AG10803 (cell line): ENCODE measurements at regions not wholly inside any gene's neighbourhood (a gene's known extent, or its start where the extent isn't known, plus 50 kb on each side); places are given as distances from the start of the nearest gene placed in this dataset.

Experiments
- DNase-seq: peaks from one replicate; pipeline ENCODE4 v3.0.0; 2010; ENCODE audit warnings: low read depth
- H3K4me3 ChIP-seq: 2 replicates; pipeline ENCODE4 v1.5.1; 2011; ENCODE audit warnings: mild to moderate bottlenecking, low read length, control low read depth
- TF ChIP-seq, protein P1 (sequence below): conservative IDR thresholded peaks from 2 replicates; pipeline ENCODE4 v1.5.1; 2011; ENCODE audit warnings: mild to moderate bottlenecking, low read length, control low read depth, inconsistent platforms

DNA sequence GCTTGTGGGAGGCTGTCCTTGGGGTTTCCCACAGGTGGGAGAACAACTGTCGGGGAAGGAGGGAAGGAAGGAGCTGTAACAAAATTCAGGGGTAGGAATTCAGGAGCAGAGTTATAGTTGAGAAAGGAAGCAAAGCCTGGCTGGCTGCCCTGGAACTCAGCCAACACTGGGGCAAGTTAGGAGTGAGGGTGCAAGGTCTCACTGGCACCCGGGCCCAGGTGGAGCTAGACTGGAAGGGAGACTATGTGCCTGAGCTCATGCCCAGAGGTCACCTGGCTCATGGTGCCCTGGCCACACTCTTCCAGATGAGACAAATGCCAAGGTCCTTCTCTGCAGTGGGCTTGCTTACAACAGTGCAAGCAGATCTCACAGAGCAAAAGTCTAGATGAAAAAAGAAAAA is 75.6 kb upstream of the ARHGAP28 start:
- DNase-seq, result no peak
- TF ChIP-seq, protein P1, sequence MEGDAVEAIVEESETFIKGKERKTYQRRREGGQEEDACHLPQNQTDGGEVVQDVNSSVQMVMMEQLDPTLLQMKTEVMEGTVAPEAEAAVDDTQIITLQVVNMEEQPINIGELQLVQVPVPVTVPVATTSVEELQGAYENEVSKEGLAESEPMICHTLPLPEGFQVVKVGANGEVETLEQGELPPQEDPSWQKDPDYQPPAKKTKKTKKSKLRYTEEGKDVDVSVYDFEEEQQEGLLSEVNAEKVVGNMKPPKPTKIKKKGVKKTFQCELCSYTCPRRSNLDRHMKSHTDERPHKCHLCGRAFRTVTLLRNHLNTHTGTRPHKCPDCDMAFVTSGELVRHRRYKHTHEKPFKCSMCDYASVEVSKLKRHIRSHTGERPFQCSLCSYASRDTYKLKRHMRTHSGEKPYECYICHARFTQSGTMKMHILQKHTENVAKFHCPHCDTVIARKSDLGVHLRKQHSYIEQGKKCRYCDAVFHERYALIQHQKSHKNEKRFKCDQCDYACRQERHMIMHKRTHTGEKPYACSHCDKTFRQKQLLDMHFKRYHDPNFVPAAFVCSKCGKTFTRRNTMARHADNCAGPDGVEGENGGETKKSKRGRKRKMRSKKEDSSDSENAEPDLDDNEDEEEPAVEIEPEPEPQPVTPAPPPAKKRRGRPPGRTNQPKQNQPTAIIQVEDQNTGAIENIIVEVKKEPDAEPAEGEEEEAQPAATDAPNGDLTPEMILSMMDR, result no peak
- H3K4me3 ChIP-seq, result no peak overlapping the region

DNA sequence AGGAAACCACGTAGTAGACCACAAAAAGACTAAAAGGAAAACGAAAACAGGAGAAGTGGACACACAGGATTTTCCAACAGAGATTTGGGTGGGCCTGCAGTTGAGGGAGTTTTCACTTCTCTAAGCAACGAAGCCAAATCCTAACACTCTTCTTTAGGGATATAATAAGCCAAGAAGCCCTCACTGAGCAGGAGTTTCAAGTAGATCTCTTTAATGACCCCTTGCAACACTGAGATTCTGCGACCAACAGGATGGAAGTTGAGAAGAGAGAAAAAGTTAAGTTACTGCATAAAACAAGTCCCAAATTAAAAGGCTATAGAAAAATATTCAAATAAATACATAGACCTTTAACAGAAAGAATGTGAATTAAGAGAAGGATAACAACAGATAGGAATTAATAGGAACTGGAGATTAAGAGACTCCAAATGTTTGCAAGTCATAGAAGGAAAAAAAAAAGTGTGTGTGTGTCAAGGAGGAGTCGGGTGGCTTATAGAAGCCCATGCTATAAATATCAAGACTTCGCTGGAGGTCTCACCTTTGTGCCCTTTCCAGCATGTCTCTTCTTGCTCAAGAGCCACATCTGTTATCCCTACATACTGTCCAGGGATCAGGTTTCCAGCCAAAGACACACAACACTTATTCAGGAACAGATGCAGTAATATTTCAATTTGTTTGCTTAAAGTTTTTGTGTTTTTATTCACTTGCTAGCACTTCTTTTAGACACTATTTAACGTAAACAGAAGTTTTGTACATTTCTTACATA is 69.4 kb upstream of the ARHGAP28 start:
- TF ChIP-seq, protein P1, result no peak
- H3K4me3 ChIP-seq, result no peak overlapping the region
- DNase-seq, result no peak

- TF ChIP-seq, protein P1, result 0 out of 2 replicates have a peak, but pooled peaks have one; percentile 1
Measured at GRCh38 chr18:6661692-6662415, 67.7 kb upstream of the ARHGAP28 start.

DNA sequence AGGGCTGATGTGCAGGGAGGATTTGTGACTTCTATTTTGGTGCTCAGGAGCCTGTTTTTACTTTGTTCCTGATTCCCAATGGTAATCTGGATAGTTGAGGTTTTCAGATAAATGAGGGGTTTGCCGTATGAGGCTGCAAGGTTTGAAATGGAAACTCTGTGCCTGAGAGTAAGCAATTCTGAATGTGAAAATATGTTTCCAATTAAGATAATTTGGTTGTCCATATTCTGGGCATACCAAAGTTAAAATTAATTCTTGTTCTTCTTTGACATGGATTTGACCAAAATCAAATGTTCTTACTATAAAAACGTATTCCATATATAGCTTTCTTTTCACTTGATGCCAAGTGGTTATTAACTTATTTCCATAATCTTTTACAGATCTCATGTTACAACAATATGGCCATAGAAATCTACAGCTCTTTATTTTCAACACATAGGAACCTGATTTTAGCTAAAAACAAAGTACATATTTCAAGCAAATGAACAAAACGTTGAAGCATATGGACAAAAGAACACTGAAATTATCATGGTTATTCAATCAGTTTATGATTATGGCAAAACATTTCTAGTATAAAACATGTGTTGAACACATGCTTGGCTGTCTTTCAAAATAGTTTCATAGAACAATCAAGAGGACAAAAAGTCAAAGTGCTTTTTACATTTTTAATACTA is 63.4 kb upstream of the ARHGAP28 start:
- TF ChIP-seq, protein P1, result no peak
- peak; percentile 7 for DNase-seq
- H3K4me3 ChIP-seq, result no peak overlapping the region

More at GRCh38 chr18:6661692-6662415, 67.7 kb upstream of the ARHGAP28 start:
- DNase-seq, result no peak
- H3K4me3 ChIP-seq, result no peak overlapping the region

- TF ChIP-seq, protein P1, result no peak
- no peak overlapping the region for H3K4me3 ChIP-seq
- no peak for DNase-seq
Measured at GRCh38 chr18:6668836-6669235, 60.7 kb upstream of the ARHGAP28 start.

DNA sequence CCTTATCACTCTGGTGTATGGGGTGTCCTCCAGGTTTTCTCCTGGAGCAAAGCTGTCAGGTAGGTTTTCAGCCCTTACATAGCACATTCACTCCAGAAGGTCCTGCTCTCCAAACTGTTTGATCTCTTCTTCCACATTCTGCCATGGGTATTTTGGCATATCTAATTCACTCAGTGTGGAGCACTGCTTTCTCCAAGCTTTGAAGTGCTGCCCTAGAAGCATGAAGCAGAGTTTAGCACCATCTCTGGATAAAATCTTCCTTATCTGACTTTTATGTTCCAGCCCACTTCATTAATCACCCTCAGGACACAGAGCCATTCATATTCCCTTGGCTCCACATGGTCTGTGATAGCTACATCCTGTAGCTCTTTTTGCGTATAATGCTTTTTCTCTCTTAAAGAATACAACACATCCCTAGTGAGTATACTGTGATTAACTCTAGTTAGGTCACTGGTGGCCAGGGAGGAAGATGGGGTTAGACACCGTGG is 56.7 kb upstream of the ARHGAP28 start:
- no peak overlapping the region for H3K4me3 ChIP-seq
- TF ChIP-seq, protein P1, result no peak
- no peak for DNase-seq
